NCI-H524 treated with DMSO at 0.1 percent for 48 hours (cell line): ENCODE measurements at regions not wholly inside any gene's neighbourhood (a gene's known extent, or its start where the extent isn't known, plus 50 kb on each side); places are given as distances from the start of the nearest gene placed in this dataset.

Source experiments
- DNase-seq: peaks from one replicate; lab custom pipeline; 2025; lab: John Stamatoyannopoulos, UW

DNA sequence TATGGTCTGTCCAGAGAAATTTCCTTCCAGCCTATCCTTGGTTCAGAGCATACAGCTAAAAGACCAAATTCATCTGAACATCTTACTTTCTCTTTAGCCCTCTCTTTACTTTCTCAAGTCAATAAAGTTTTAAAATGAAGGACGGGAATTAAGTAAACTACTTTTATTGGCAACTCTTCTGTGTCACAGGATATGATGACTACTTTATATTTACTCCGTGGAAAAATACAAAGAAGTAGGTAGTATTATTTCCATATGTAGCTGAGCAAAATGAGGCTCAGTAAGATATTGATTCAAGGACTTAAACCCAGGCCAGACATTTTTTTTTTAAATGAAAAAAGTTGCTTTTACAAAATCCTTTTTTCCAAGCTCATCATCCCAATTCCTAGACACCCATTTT, 151.2 kb upstream of the DPYD start:
- DNase-seq, result no peak

DNA sequence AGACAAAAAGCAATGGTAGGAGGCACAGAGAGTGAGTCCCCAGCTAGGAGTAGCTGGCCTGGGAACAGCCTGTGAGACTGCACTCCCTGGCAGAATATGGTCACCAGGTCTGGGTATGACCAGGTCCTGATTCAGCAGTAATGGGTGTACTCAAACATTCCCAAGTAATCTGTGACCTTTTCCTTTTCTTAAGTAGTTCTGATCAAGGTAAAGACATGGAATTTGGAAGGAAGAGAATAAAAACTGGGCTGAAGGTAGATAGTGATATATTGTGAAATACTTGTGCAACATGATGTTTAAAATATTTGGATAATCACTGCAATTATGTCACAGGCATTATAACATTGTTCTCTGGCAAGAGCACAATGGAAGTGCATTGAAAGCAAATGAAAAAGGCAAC, 147.2 kb upstream of the DPYD start:
- no peak for DNase-seq

GRCh38 chr1:98066911-98067310, 146.1 kb upstream of the DPYD start:
- DNase-seq, result no peak

DNA sequence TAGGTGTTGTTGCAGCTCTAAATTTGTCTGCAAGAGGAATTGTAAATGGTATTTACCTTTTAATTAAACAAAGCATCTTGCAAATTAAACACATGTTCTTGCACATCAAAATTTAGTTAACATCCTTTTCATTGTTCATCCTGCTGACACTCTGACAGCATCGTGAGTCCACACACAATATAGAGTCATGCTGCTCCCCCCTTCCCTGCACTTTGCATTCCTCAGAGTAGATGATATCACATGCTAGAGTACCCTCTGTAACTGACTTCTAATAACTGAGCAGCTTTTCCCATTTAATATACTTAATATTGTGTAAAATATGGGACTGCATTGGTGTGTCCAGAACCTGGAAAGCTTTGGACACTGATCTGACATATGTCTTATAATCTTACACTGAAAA, 138.8 kb upstream of the DPYD start:
- DNase-seq, result no peak

DNA sequence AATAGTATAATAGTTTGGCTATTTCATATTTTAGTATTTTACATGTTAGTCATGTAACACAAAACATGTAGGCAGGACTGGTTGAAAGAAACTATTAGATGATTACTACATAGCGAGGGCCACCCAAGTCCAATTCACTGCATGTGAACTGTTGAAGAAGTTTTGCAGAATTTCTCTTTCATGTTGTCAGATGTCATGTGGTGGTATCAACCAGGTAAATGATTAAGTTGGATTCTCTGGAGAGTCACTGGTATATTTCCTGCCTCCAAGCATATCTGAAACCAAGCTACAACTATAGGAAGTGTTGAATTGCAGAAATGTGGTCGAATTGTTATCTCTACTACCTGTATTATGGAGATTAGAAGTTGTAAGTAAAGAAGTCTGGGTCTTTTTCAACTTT, 137.8 kb upstream of the DPYD start:
- no peak for DNase-seq

DNA sequence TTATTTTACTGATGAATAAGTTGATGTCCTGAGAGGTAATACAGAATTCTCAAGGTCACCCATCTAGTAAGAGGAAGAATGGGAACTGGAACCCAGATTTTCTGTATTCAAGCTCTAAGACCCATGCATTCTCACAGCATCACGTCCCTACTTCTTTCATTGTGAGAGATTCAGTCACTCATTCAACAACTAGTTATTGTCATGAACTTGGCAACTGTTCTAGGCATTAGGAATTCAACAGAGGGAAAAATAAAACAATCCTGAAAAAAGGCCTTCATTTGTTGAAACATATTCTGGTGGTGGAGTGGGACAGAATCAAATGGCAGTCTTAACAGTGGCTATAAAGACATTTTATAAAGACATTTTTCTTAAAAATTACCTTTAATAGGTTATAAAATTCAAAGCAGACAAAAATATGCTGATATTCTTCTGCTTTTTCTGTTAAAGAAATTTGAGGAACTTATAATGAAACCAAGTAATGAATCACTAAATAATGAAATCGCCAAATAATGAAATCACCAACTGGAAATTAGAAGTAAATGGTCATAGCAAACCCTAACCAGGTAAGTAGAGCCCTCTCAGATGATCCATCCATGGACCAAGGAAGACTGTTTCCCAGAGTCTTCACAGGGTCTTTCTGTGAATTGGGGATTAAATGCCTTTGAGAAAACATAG, 136.5 kb upstream of the DPYD start:
- no peak for DNase-seq

DNA sequence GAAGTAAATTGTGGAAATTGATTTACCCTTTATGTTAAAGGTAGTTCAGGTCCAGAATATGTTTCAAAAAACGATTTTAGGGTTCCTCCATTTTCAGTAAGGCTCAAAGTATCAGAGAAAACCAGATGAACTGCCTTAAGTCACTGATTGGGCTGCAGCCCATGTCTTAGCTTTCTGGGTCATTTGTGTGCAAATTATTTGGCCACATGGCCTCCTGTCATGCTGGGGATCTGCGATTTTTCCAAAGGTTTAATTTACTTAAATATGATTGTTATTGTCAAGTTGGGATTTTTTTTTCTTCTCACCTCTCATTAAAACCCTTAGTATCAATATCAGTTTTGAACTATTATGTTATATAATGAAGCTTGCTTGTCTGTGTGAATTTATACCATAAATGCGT, 135.9 kb upstream of the DPYD start:
- no peak for DNase-seq

GRCh38 chr1:98055457-98055856, 134.6 kb upstream of the DPYD start:
- DNase-seq, result no peak

DNA sequence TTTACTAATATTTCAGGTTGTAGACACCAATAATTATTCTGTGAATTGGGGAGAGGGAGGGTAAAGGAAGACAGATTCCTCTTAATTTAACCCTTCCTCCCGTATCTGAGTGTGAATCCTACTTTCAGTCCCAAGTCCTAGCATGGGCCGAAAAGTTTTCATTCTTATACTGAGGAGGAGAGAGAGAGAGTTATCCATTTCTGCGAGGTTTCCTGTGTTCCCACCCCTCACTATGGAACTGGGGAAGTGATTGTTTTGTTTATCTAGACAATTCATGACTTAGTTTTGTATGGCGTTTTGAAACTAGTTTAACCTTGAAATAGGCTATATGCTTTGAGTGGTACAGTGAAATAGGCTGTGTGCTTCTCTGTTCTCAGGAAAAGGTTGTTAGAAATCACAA, 134.0 kb upstream of the DPYD start:
- DNase-seq, result no peak

DNA sequence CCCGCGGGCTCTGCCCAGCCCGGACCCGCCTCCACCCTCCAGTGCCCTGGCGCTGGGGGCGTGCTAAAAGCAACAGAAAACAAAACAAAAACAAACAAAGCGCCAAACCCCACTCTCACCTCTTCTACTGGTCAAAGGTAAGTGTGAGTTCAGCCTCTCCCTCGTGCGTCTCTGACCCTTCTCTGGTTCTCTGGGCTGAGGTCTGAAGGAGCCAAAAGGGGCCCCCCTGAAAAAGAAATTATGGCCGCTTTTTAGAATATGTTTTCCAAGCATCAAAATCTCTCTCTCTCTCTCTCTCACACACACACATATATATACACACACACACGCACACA, 133.5 kb upstream of the DPYD start:
- no peak for DNase-seq

- no peak for DNase-seq
Observed at GRCh38 chr1:98053471-98054366, 132.9 kb upstream of the DPYD start.

- peak; percentile 34 for DNase-seq
Observed at GRCh38 chr1:98051065-98051675, 130.3 kb upstream of the DPYD start.

DNA sequence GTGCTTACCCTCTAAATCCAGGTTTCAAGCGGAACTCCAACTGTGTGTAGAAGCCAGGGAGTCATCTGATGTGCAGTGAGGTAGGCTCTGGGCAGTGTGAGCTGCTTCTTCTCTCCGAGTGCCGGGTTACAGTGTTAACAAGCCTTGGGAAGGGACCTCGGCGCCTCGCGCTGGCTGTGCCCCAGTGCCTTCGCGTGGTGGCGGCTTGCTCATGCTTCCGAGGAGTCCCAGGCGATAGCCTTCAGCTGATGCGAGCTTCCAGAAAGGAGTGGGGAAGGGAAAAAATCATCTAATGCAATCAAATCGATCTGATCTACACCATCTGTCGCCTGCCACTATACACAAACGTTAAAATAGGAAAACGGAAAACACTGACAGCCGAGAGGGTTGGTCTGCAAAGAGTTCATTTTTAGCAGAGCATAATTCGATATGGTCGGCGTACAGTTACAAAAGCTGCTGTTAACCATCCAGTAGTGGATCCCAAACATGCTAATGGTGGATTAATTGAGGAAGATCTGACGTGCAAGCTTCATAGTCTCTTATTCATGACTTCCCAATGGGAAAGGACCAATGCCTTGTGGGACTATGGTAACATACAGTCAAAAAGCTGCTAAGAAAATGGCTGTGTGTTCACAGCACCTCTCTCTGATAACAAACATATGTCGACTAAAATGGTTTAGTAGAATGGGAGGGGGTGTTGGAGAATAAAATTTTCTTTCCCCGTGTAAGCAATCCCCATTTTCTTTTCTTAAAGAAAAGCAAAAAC, 128.7 kb upstream of the DPYD start:
- DNase-seq, result peak; percentile 52

DNA sequence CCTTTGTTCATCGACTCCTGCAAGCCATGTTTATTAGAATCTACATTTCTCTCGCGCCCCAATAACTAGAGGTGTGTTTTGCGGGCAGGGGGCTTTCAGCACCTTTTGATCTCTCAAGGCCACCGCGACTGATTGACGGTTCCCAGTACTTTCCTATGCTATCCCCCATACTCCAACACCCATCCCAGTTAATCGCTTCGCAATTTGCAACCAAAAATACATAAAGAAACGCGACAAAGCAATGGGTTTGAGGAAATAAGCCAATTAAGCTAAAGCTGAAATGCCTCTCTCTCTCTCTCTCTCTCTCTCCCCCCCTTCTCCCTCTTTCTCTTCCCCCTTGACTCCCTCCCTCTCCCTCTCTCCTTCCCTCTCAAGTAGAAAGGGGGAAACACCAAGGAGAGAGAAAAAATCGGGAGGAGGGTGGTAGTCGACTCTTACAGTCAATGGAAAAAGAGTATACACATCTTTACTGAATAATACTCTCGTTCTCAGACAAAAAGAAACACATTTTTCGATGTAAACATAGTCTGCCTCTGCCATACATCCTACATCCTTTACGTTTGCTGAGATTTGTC, 128.0 kb upstream of the DPYD start:
- DNase-seq, result no peak

DNA sequence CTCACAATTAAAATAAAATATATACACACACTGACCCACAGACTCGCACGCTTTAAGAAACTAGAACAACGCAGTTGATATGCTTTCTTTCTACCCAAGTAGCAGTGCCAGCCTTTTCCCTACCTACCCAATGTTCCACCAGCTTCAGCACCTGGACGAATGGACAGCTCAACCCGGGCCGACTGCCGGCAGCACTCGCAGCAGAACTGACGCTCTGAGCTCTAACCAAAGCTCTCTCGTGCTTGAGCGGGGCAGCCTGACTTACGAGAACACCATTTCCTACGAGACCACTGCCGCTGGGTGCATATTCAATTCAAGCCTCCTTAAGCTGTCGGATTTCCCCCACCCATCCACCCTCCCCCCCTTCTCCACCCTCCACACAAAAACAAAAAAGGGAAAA, 127.4 kb upstream of the DPYD start:
- DNase-seq, result peak; percentile 69

- DNase-seq, result no peak
Observed at GRCh38 chr1:98047171-98047570, 126.3 kb upstream of the DPYD start.

DNA sequence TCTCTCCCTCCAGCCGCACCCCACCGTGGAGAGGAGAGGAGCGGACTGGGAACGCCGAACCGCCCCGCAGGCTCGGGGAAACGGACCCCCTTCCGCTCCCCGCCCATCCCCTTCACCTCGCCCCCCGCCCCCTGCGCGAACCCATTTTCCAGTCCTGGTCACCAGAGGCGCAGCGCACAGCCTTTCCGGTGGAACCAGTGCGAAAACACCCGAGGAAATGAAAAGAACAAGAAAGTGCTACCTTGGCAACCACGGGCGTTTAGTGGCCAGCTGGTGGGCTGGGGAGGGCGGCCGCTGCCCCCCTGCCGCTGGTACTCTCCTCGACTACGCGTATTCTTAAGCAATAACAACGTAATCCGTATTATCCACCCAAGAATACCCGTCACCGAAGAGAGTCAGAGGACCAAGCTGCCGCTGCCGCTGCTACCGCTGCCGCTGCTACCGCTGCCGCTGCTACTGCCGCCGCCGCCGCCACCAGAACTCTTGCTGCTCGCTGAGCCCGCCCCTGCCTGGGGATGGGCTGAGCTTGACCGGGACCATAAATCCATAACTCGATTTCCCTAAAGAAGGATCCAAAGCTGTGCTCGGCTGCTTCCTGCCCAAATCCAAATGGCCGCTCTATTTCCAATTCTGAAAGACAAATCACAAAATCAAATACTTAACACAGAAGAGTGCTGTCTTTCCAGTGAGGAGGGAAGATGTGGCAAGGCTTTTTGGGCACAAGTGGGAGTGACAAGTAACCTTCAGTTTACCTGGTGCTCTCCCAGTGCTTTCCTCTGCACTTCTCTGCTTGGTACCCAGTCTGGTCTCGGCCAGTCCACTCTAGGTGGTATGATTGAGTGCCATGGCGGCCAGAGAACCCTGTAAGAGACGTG, 125.2 kb upstream of the DPYD start:
- no peak for DNase-seq

DNA sequence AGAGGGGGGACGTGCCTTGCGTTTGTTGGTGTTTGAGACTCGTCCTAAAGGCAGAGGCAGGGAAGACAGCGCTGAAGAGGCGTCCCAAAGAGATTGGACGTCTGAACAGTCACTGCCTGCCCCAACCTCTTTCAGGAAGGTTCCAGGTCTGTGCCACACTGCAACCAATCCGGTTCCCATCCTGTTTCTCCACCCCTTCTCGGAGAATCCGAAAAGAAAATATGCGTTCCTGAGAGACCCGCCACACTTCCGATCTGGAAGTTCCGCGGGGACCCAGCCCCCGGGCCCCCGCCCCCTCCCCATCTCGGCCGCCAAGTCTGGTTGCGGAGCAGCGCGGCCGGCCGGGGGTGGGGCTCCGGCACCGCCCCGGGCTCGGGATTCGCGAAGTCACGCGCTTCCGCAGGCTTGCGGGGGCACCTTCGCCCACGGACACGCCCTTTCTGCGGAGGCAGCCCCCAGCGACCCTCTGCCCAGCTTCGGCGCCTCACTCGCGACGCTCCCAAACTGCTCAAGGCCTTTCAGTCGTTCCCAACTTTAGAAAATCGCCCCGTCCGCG, 124.5 kb upstream of the DPYD start:
- no peak for DNase-seq

GRCh38 chr1:98044766-98045165, 123.9 kb upstream of the DPYD start:
- no peak for DNase-seq

- no peak for DNase-seq
Observed at GRCh38 chr1:98044071-98044697, 123.3 kb upstream of the DPYD start.
